Activated CD4-positive, alpha-beta T cell treated with anti-CD3 and anti-CD28 coated beads, Interleukin-2, Interleukin-6, amounts not matched to agents 100 ng/mL and 50 ng/mL, durations not matched to agents 16 hours and 8 hours (primary cell): ENCODE measurements at regions not wholly inside any gene's neighbourhood (a gene's known extent, or its start where the extent isn't known, plus 50 kb on each side); places are given as distances from the start of the nearest gene placed in this dataset.
"Not testable (repeated sequence)": the region's sequence is repeated elsewhere in the genome, so short reads cannot be mapped to it uniquely, and the experiment has no call there.

Source experiments
- DNase-seq: peaks from one replicate; pipeline ENCODE4 v3.0.0-alpha.2; 2020

- no peak for DNase-seq
Observed at GRCh38 chr3:66863205-66864111, 134.6 kb upstream of the KBTBD8 start.

- DNase-seq = no peak
Observed at GRCh38 chr3:66884659-66885058, 113.4 kb upstream of the KBTBD8 start.

DNA sequence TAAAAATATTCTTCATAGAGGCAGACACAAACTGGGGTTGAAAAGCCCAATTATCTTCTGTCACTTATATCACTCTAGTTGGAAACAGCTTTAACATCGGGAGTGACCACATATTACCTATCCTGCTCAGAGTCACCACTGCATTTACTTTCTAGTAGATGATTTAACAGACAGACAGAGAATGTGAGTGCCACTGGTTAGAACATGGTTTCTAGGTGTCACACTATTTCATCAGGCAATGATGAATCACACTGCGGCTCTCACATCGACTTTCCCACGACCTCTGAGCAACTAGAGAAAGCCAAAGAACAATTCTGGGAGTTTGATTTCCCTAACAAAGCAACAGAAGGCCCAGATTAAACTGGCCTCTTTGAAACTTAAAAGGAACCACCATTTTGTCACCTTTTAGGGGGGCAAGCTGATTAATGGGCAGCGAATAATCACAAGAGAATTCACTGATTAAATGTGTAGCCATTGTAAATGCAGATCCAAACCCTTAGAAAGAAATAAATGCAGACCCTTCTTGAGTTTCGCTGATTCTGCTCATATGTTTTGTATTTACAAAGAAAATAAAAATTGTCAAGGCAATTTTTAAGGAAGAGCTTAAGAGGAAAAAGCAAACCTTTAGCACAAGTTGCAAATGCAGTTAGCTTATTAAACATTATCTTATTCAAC, 112.6 kb upstream of the KBTBD8 start:
- DNase-seq = peak; percentile 0

- DNase-seq = no peak
Observed at GRCh38 chr3:66889750-66890494, 108.2 kb upstream of the KBTBD8 start.

- no peak for DNase-seq
Observed at GRCh38 chr3:66898155-66898554, 100.0 kb upstream of the KBTBD8 start.

DNA sequence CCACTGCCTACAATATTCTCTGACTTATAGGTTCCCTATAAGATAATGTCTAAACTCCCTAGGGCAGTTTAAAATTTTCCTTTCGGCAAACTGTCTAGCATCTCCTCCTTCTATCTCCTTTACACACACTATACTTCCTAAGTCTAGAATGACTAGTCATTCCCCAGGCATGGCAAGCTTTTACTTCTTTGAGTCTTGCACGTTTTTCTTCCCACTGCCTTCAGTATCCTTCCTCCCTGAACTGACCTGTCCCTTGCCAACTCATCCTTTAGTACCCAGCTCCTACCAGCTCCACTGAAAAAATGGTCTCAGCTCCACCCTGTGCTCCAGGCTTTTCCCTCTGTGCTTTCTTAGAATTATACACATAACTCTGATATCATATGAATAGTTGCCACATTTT, 93.8 kb upstream of the KBTBD8 start:
- no peak for DNase-seq

- peak; percentile 19 for DNase-seq
Observed at GRCh38 chr3:66904831-66905493, 93.1 kb upstream of the KBTBD8 start.

DNA sequence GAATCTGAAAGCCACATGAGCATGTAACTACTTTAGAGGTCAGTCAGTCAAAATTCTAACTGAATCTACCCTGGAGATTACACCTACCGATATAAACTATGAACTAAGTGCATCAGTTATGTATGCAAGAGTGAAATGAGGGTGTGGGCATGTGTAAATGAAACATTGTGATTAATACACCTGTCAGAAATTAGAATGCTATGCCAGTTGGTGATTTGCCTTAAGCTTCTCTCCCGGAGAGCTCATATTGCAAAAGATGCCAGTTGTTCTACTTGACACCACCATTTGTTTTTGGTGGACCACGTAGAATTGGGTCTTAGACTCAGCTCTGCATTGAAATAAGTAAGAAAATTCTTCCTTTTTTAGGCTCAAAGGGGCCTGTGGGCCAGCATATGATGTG, 91.0 kb upstream of the KBTBD8 start:
- no peak for DNase-seq

DNA sequence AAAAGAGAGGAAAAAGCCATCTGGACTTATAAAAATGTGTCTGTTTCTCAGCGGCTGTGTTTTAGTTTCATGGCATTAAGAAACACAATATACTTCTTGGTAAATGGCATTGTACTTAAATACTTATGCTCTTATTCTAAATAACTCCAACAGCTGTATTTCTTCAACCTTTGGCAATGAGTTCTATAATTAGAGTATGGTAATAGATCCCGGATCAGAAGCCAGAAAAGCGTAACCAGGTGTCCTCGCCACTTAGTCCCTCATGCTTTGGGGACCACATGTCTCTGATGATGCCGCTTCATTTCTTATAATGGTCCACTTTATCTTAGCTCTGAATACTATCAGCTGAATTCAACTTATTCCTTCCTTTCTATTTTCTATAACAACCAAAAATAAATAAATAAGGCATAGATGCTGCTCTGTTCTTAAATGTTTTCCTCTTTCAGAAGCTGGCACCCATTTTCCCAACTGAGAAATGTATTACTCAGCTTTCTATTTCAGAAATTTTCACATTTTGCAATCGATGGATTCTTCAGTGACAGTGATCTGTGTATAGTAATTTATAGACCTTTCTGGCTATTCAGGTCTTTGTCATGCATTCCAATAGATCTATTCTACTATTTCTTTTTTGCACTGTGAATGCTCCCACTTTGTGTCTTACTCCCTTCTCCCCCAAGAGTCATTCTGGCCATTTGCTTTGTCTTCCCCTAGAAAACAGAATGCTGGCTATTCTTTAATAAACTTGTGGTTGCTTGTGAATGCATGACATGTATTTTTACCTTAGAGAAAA, 87.6 kb upstream of the KBTBD8 start:
- DNase-seq = no peak

DNA sequence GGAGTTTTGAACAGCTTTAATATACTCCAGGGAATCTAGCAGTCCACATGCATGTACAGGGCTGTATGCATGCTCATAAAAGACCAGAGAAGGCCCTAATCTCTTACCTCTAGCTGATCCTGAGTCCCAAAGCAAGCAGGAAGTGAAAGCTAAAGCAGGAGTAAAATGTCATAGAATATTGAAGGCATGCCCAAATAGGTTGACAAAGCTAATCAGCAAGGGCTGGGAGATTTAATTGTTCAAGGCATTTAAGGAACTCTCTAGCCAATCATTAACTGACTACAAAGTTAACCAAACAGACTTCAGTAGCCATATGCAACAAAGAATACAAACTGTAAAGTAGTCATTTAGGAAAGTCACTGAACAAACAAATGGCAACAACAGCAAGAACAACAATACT, 85.8 kb upstream of the KBTBD8 start:
- no peak for DNase-seq

- DNase-seq = no peak
Observed at GRCh38 chr3:66922058-66922457, 76.0 kb upstream of the KBTBD8 start.

DNA sequence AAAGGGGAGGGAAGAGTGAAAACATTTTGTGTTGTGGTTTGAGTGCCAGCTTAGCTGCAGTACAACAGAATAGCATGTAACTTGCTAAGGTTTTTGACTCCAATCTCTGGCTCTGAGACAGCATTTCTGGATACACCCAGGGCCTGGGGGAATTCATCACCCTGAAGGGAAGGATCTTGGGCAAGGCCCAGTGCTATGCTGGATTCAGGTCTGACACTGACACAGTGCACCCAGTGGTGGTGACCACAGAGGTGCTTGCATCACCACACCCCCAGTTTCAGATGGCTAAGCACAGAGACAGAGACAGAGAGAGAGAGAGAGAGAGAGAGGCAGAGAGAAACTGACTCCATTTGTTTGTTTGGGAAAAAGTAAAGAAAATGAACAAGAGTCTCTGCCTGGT, 74.1 kb upstream of the KBTBD8 start:
- DNase-seq = no peak

DNA sequence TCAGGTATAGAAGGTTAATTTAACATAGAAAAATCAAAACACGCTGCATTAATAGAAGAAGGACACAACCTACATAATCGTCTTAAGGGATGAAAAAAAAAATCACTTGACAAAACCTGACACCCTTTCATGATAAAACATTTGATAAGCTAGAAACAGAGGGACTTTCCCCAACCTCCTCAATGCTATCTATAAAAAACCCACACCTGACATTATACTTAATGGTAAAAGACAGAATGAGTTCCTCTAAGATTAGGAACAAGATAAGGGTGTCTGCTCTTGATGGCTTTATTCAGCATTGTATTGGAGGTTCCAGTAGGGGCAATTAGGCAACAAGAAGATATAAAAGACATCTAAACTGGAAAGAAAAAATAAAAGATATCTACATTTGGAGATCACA, 69.9 kb upstream of the KBTBD8 start:
- no peak for DNase-seq

GRCh38 chr3:66931291-66931690, 66.8 kb upstream of the KBTBD8 start:
- DNase-seq = no peak

DNA sequence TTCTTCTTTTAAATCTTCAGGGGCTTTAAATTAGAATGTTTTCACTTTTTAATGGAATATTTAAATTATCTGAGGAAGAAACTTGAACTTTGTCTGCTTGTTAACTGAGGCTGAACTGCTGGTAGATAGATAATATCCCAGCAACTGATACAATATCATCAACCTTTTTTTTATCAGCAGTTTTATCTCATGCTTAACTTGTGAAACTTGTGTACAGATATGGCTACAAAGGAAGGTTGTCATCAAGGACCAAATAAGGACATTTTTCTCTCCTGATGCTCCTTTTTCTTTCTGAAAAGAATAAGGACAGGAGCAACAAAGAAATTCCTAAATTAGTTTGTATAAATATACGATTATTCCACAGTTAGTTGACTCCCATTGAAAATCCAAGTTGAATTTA, 66.4 kb upstream of the KBTBD8 start:
- DNase-seq = no peak

- DNase-seq = no peak
Observed at GRCh38 chr3:66933233-66933632, 64.9 kb upstream of the KBTBD8 start.

DNA sequence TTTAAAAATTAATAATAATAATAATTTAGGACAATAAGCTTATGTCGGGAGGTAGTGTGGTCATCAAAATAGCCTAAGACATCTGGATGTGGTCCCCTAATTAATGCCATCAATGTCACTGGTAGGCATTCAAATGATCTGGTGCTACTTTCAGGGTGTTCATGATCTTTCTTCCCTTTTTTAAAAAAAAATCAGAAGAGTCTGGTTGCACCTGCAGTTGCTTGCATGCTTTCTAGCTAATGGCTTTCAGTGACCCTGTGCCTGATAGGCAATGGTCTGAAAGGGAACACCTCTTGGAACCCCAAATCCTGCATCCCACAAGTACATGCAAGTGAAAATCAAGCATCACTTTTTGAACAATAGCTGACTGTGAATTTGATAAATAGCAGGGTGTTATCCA, 64.1 kb upstream of the KBTBD8 start:
- DNase-seq = no peak

DNA sequence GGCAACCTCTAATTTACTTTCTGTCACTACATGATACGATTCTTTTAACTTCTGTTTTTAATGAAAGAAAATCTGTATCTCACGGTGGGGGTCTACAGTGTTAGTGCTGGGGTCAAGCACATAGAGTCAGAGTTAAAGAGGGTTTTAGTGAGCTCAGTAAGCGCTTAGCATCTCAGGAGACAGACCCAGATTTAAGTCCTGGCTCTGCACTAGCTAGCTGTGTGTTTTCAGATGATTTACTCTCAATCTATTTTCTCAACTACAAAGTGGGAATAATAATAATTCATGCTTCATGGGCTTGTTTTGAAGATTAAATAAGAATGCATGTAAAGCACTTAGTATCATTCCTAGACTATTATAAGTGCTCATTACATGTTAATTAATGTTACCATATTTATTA, 63.4 kb upstream of the KBTBD8 start:
- DNase-seq = no peak

GRCh38 chr3:66937041-66937440, 61.1 kb upstream of the KBTBD8 start:
- not testable (repeated sequence) for DNase-seq

GRCh38 chr3:66938338-66938963, 59.7 kb upstream of the KBTBD8 start:
- peak; percentile 62 for DNase-seq

DNA sequence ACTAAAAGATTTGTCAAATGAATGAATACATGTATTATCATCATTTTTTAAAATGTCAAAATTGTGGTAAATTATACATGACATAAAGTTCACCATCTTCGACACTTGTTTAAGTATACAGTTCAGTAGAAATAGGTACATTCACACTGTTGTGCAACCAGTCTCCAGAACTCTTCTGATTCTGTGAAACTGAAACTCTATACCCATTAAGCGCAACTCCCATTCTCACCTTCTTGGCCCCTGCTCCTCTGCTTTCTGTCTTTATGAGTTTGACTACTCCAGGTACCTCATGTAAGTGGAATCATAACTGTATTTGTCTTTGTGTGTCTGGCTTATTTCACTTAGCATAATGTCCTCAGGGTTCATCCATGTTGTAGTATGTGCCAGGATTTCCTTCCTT, 50.1 kb upstream of the KBTBD8 start:
- peak; percentile 9 for DNase-seq
